Endothelial cell of umbilical vein (primary cell): ENCODE measurements at regions not wholly inside any gene's neighbourhood (a gene's known extent, or its start where the extent isn't known, plus 50 kb on each side); places are given as distances from the start of the nearest gene placed in this dataset.

Experiments
- BruUV-seq: library from RNA; stranded (reverse); fragments of 400-500 nt; replicated peaks from 2 replicates; lab custom pipeline; 2021; lab: Mats Ljungman, UMichigan
- CTCF ChIA-PET: fragments of 300-600, 350-600 bp; sonication (Branson Sonifier 250); formaldehyde crosslinking; loops from one replicate; lab custom pipeline; 2021; ENCODE audit warnings: antibody characterized with exemption, inconsistent platforms; lab: Charles Lee
- POLR2A ChIA-PET: fragments of 300-600, 350-600 bp; sonication (Branson Sonifier 250); formaldehyde crosslinking; loops from one replicate; lab custom pipeline; 2021; ENCODE audit warnings: antibody characterized with exemption, inconsistent platforms; lab: Charles Lee
- DNase-seq: peaks from one replicate; pipeline ENCODE4 v3.0.0-alpha.2; 2011; ENCODE audit warnings: low read depth, low spot score
- FAIRE-seq: peaks from 2 replicates; lab custom pipeline; 2011; peaks lifted over from hg19 to GRCh38; lab: Jason Lieb, UNC
- H2AFZ ChIP-seq: 2 replicates; pipeline ENCODE4 v1.6.0; 2012; ENCODE audit warnings: low read depth, low read length, control low read depth, inconsistent platforms
- H3K27ac ChIP-seq: 2 replicates; pipeline ENCODE4 v1.5.1; 2011; ENCODE audit warnings: low read depth, mild to moderate bottlenecking, control low read depth, low read length, moderate library complexity; ENCODE audit not compliant: insufficient read depth
- H3K27me3 ChIP-seq, 2 experiments: 2 replicates each; pipeline versions ENCODE4 v1.6.0 to v1.6.1; 2011; ENCODE audit warnings: low read length in 2 of 2, mixed read lengths in 1 of 2; ENCODE audit not compliant: control insufficient read depth in 2 of 2, insufficient read depth in 2 of 2
- H3K36me3 ChIP-seq, 2 experiments: 2 replicates in 1 of 2; 3 replicates in 1 of 2; pipeline ENCODE4 v1.5.1; 2011; ENCODE audit warnings: low read length in 2 of 2, mild to moderate bottlenecking in 1 of 2, moderate library complexity in 1 of 2; ENCODE audit not compliant: control insufficient read depth in 2 of 2, insufficient read depth in 2 of 2; ENCODE audit errors: extremely low read depth in 1 of 2
- H3K4me1 ChIP-seq: 3 replicates; pipeline ENCODE4 v1.5.1; 2011; ENCODE audit warnings: mild to moderate bottlenecking, low read length; ENCODE audit not compliant: control insufficient read depth, insufficient read depth; ENCODE audit errors: extremely low read depth
- H3K4me2 ChIP-seq: 2 replicates; pipeline ENCODE4 v1.6.1; 2011; ENCODE audit warnings: low read length, control low read depth, mixed read lengths; ENCODE audit not compliant: insufficient read depth
- H3K4me3 ChIP-seq, 3 experiments: fragments of 200-600 bp in 1 of 3; sonication (generic), shearing (Covaris generic) in 1 of 3; replicated peaks in 1 of 3; 2 replicates each; pipeline ENCODE4 v1.5.1; 2011 to 2016; ENCODE audit warnings: control low read depth in 3 of 3, low read length in 3 of 3, mild to moderate bottlenecking in 2 of 3, inconsistent platforms in 1 of 3, low read depth in 1 of 3, moderate library complexity in 1 of 3; ENCODE audit not compliant: insufficient read depth in 1 of 3
- H3K79me2 ChIP-seq: 2 replicates; pipeline ENCODE4 v1.6.0; 2012; ENCODE audit warnings: low read length, inconsistent platforms; ENCODE audit not compliant: control insufficient read depth, insufficient read depth
- H3K9ac ChIP-seq: replicated peaks from 2 replicates; pipeline ENCODE3; 2011; ENCODE audit warnings: low read length, control low read depth; ENCODE audit not compliant: insufficient read depth; ENCODE audit errors: extremely low read depth
- H3K9me1 ChIP-seq: replicated peaks from 3 replicates; pipeline ENCODE4 v1.6.0; 2011; ENCODE audit warnings: mild to moderate bottlenecking, low read length; ENCODE audit not compliant: control insufficient read depth, insufficient read depth; ENCODE audit errors: extremely low read depth
- H3K9me3 ChIP-seq: replicated peaks from 2 replicates; pipeline ENCODE4 v1.5.1; 2012; ENCODE audit warnings: low read length, inconsistent platforms; ENCODE audit not compliant: control insufficient read depth, insufficient read depth
- H4K20me1 ChIP-seq: replicated peaks from 2 replicates; pipeline ENCODE3; 2011; ENCODE audit warnings: mild to moderate bottlenecking, low read length; ENCODE audit not compliant: control insufficient read depth, insufficient read depth; ENCODE audit errors: extremely low read depth
- FOS ChIP-seq: IDR thresholded peaks from 2 replicates; pipeline ENCODE4 v1.6.1; 2011; ENCODE audit warnings: mild to moderate bottlenecking, low read length, moderate library complexity, borderline replicate concordance; ENCODE audit not compliant: insufficient read depth
- GATA2 ChIP-seq: IDR thresholded peaks from 2 replicates; pipeline ENCODE4 v1.7.0; 2011; ENCODE audit warnings: low read depth, mild to moderate bottlenecking, moderate library complexity, mixed read lengths, low read length; ENCODE audit not compliant: insufficient read length, insufficient read depth
- MYC ChIP-seq: IDR thresholded peaks from one replicate; pipeline ENCODE4 v1.6.1; 2011; ENCODE audit warnings: mild to moderate bottlenecking, low read depth, low read length
- dilution Hi-C: fragments of 300-500 bp; cut with MboI; formaldehyde crosslinking; loops from one replicate; pipeline ENCODE4 v1.15.0; 2019; ENCODE audit warnings: low sequenced_read_pairs; ENCODE audit not compliant: extremely low pct_ligation_motif_present
- intact Hi-C: fragments of 100-400 bp; cut with micrococcal nuclease; formaldehyde crosslinking; loops from one replicate; pipeline ENCODE4 v1.10.0; 2022
- TF ChIP-seq, protein P1 (sequence below), 2 donors: IDR thresholded peaks; 1 replicate in 1 of 2; 2 replicates in 1 of 2; pipeline ENCODE4 v1.5.1; 2011; ENCODE audit warnings: low read length in 2 of 2, mild to moderate bottlenecking in 2 of 2, moderate library complexity in 2 of 2, control low read depth in 1 of 2, inconsistent platforms in 1 of 2, low read depth in 1 of 2; ENCODE audit not compliant: insufficient read depth in 1 of 2; ENCODE audit errors: extremely low read depth in 1 of 2

DNA sequence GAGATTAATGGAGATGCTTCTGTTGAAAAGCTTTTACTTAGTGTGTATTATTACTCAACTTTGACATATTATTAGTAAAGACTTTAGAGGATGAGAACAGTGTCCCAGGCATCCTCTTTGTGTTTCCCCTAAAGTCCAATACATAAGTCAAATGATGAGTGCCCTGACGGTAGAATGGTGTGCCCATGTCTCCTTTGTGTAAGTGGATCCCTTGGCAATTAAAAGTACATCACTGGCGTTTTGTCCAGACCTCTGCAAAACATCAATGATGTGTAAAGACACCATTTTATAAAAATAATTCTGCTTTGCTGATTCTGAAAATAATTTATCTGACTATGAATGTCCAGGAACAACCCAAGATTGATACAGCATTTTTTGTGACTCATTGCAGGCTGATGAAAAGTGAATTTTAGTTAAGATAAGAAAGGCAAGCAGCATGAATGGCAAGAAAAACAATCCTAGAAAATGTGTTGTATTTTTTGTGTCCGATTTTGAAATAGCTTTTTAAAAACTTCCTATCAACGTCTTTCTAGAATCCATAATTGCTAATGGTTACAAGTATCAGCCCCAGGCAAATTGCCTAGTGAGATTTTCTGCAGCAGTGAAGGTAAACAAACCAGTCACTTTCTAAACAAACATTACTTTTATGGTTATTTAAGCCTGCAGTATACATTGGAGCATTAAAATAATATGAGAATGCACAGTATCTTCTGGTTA, 251.5 kb downstream of the PTPRC start:
- Histone ChIP-seq H3K4me1 (peaks cover 44% of the 10 kb centered on the region), H2AFZ (no peak overlapping the region), H3K9ac (peak overlapping the region; percentile 51), H4K20me1 (peaks cover 3% of the 10 kb centered on the region), H3K4me3 (no peak overlapping the region), H3K9me3 (no peaks in the 10 kb centered on the region), H3K9me1 (no peaks in the 10 kb centered on the region), H3K27ac (peak overlapping the region; percentile 64), H3K4me2 (peak overlapping the region; percentile 52), H3K27me3 (no peaks in the 10 kb centered on the region), H3K36me3 (peaks cover 0 to 2% of the 10 kb centered on the region in 2 experiments), H3K79me2 (peaks cover 79% of the 10 kb centered on the region)
- dilution Hi-C loops (no loop called here), intact Hi-C loops (loop anchor here (5.0 kb wide), 2 partner anchors 222 to 542 kb away; no protein-coding TSS in a partner anchor)
- ChIA-PET CTCF (interaction anchor here (1.8 kb wide), 1 partner anchor 573 kb away, joined by 5 read pairs; no protein-coding TSS in a partner anchor), POLR2A (no interaction called here)
- no peak for FAIRE-seq
- BruUV-seq: no TSS peak
- TF ChIP-seq, protein P1, sequence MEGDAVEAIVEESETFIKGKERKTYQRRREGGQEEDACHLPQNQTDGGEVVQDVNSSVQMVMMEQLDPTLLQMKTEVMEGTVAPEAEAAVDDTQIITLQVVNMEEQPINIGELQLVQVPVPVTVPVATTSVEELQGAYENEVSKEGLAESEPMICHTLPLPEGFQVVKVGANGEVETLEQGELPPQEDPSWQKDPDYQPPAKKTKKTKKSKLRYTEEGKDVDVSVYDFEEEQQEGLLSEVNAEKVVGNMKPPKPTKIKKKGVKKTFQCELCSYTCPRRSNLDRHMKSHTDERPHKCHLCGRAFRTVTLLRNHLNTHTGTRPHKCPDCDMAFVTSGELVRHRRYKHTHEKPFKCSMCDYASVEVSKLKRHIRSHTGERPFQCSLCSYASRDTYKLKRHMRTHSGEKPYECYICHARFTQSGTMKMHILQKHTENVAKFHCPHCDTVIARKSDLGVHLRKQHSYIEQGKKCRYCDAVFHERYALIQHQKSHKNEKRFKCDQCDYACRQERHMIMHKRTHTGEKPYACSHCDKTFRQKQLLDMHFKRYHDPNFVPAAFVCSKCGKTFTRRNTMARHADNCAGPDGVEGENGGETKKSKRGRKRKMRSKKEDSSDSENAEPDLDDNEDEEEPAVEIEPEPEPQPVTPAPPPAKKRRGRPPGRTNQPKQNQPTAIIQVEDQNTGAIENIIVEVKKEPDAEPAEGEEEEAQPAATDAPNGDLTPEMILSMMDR (IDR thresholded peaks at IDR 0.05; ENCODE audit: extremely low read depth in 1 of 2, insufficient read depth in 1 of 2, low read depth in 1 of 2, low read length in 2 of 2): no peak
- TF ChIP-seq FOS (no peak), GATA2 (peak; percentile 31), MYC (no peak)
- no peak for DNase-seq
